Vagina (tissue), 2 donors: ENCODE measurements at regions not wholly inside any gene's neighbourhood (a gene's known extent, or its start where the extent isn't known, plus 50 kb on each side); places are given as distances from the start of the nearest gene placed in this dataset.
A peak's percentile ranks its signal among the peaks of the same experiment; 100 is the strongest.

ENCODE experiments used
- DNase-seq, 2 donors: peaks; one replicate each; pipeline ENCODE4 v3.0.0-alpha.2; 2017; ENCODE audit errors: extremely low spot score in 2 of 2
- H3K27ac ChIP-seq: fragments of 200-600 bp; sonication (generic); one replicate; pipeline ENCODE4 v1.5.1; 2019
- H3K27me3 ChIP-seq: fragments of 200-600 bp; sonication (generic); one replicate; pipeline ENCODE4 v1.5.1; 2019
- H3K36me3 ChIP-seq, 2 donors: fragments of 200-600 bp; sonication (generic); one replicate each; pipeline ENCODE4 v1.5.1; 2017 to 2019
- H3K4me1 ChIP-seq: fragments of 200-600 bp; sonication (generic); one replicate; pipeline ENCODE4 v1.5.1; 2019
- H3K4me3 ChIP-seq, 2 donors: fragments of 200-600 bp; sonication (generic); 1 replicate in 1 of 2; 2 replicates in 1 of 2; pipeline ENCODE4 v1.5.1; 2016 to 2019
- H3K9me3 ChIP-seq: fragments of 200-600 bp; sonication (generic); one replicate; pipeline ENCODE4 v1.5.1; 2019
- CTCF ChIP-seq, 3 experiments: fragments of 450-650 bp in 2 of 3; fragments of 200-600 bp in 1 of 3; sonication (generic) in 1 of 3; IDR thresholded peaks; one replicate each; pipeline ENCODE4 v1.5.1; 2017 to 2019; ENCODE audit warnings: antibody characterized with exemption in 3 of 3, mild to moderate bottlenecking in 2 of 3, moderate library complexity in 2 of 3
- POLR2A ChIP-seq, 2 donors: fragments of 450-650 bp; IDR thresholded peaks; one replicate each; pipeline ENCODE4 v1.6.1; 2017; ENCODE audit warnings: antibody characterized with exemption in 2 of 2, mild to moderate bottlenecking in 2 of 2, moderate library complexity in 2 of 2
- POLR2AphosphoS5 ChIP-seq, 2 donors: sonication (generic); formaldehyde crosslinking; IDR thresholded peaks; one replicate each; pipeline ENCODE4 v1.9.0; 2017; ENCODE audit warnings: antibody characterized with exemption in 2 of 2, mild to moderate bottlenecking in 2 of 2, low read depth in 1 of 2; ENCODE audit not compliant: insufficient read depth in 1 of 2
- intact Hi-C: fragments of 100-400 bp; cut with DNase I; formaldehyde crosslinking; loops from one replicate; pipeline ENCODE4 v1.15.1; 2023

DNA sequence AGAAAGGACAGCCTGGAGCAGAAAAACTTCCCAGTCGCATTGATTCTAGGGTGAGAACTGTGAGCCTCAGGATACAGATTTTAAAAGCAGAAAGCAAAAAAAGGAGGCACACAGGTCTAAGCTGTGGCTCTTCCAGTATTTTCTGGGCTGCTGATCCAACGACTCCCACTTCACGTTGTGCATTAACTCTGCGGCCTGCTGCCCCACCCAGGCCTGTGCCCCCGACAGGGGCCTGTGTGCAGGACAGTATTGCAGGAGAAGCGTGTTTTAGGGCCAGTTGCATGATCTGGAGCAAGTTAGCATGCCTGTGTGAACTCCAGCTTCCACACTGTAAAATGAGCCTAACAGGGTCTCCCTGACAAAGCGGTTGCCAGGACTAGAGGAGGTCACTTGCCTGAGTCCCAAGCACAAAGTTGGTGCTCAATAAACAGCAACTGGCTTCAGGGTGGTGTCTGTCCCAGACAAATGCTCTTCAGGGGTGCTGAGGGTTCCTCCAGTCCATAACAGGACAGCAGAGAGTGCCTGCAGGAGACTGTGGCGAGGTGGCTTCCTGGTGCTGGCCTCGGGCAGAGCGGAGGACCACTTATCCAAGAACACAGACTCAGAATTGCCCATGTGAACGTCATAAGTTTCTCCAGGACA, 66.8 kb upstream of the RAB4A start:
- Histone ChIP-seq H3K4me3 (no peak overlapping the region), H3K9me3 (no peaks in the 10 kb centered on the region), H3K27ac (peak overlapping the region; percentile 84), H3K27me3 (no peaks in the 10 kb centered on the region), H3K36me3 (no peaks in the 10 kb centered on the region), H3K4me1 (peaks cover 31% of the 10 kb centered on the region)
- DNase-seq, result no peak
- no peak for TF ChIP-seq CTCF (IDR thresholded peaks at IDR 0.05)
- TF ChIP-seq POLR2A (IDR thresholded peaks at IDR 0.05), result no peak
- TF ChIP-seq POLR2AphosphoS5 (IDR thresholded peaks at IDR 0.05; ENCODE audit: insufficient read depth in 1 of 2, low read depth in 1 of 2), result no peak
- intact Hi-C loops, result no loop called here

- H3K36me3 ChIP-seq, result no peaks in the 10 kb centered on the region
- no peak overlapping the region for H3K4me3 ChIP-seq
- no peak for DNase-seq
- no peaks in the 10 kb centered on the region for H3K27me3 ChIP-seq
- H3K27ac ChIP-seq, result peak overlapping the region; percentile 84
- H3K9me3 ChIP-seq, result no peaks in the 10 kb centered on the region
- intact Hi-C loops, result no loop called here
- H3K4me1 ChIP-seq, result peaks cover 31% of the 10 kb centered on the region
- peak; percentile 20 to 76 for TF ChIP-seq POLR2AphosphoS5 (IDR thresholded peaks at IDR 0.05; ENCODE audit: insufficient read depth in 1 of 2, low read depth in 1 of 2)
- no peak for TF ChIP-seq POLR2A (IDR thresholded peaks at IDR 0.05)
- TF ChIP-seq CTCF (IDR thresholded peaks at IDR 0.05), result no peak
Measured at GRCh38 chr1:229204921-229205777, 65.8 kb upstream of the RAB4A start.

GRCh38 chr1:229205854-229206253, 65.1 kb upstream of the RAB4A start:
- no peaks in the 10 kb centered on the region for H3K27me3 ChIP-seq
- intact Hi-C loops, result no loop called here

GRCh38 chr1:229207916-229208315, 63.0 kb upstream of the RAB4A start:
- no peak for DNase-seq
- peaks cover 31% of the 10 kb centered on the region for H3K4me1 ChIP-seq
- no peaks in the 10 kb centered on the region for H3K27me3 ChIP-seq
- no peaks in the 10 kb centered on the region for H3K36me3 ChIP-seq
- no peak overlapping the region for H3K27ac ChIP-seq
- no peak overlapping the region for H3K4me3 ChIP-seq
- H3K9me3 ChIP-seq, result no peaks in the 10 kb centered on the region
- intact Hi-C loops, result no loop called here
- TF ChIP-seq CTCF (IDR thresholded peaks at IDR 0.05), result no peak
- no peak for TF ChIP-seq POLR2A (IDR thresholded peaks at IDR 0.05)
- no peak for TF ChIP-seq POLR2AphosphoS5 (IDR thresholded peaks at IDR 0.05; ENCODE audit: insufficient read depth in 1 of 2, low read depth in 1 of 2)

More at GRCh38 chr1:229205854-229206253, 65.1 kb upstream of the RAB4A start:
- TF ChIP-seq CTCF (IDR thresholded peaks at IDR 0.05) (no peak), POLR2A (IDR thresholded peaks at IDR 0.05) (no peak), POLR2AphosphoS5 (IDR thresholded peaks at IDR 0.05; ENCODE audit: insufficient read depth in 1 of 2, low read depth in 1 of 2) (no peak)
- H3K9me3 ChIP-seq, result no peaks in the 10 kb centered on the region
- H3K4me3 ChIP-seq, result no peak overlapping the region
- H3K27ac ChIP-seq, result peak overlapping the region; percentile 84
- no peaks in the 10 kb centered on the region for H3K36me3 ChIP-seq
- no peak for DNase-seq
- H3K4me1 ChIP-seq, result peaks cover 31% of the 10 kb centered on the region

- DNase-seq, result no peak
- no peak overlapping the region for H3K4me3 ChIP-seq
- no peaks in the 10 kb centered on the region for H3K9me3 ChIP-seq
- TF ChIP-seq CTCF (IDR thresholded peaks at IDR 0.05), result no peak
- no peak for TF ChIP-seq POLR2A (IDR thresholded peaks at IDR 0.05)
- no peak for TF ChIP-seq POLR2AphosphoS5 (IDR thresholded peaks at IDR 0.05; ENCODE audit: insufficient read depth in 1 of 2, low read depth in 1 of 2)
- no peak overlapping the region for H3K27ac ChIP-seq
- peaks cover 29% of the 10 kb centered on the region for H3K4me1 ChIP-seq
- no peaks in the 10 kb centered on the region for H3K27me3 ChIP-seq
- no peaks in the 10 kb centered on the region for H3K36me3 ChIP-seq
- intact Hi-C loops, result no loop called here
Measured at GRCh38 chr1:229208481-229208880, 62.4 kb upstream of the RAB4A start.
